NB4 (cell line): ENCODE measurements at regions not wholly inside any gene's neighbourhood (a gene's known extent, or its start where the extent isn't known, plus 50 kb on each side); places are given as distances from the start of the nearest gene placed in this dataset.

ENCODE experiments used
- MAX ChIP-seq: IDR thresholded peaks from 2 replicates; pipeline ENCODE4 v1.6.1; 2011; ENCODE audit warnings: low read depth, low read length
- MYC ChIP-seq: IDR thresholded peaks from 2 replicates; pipeline ENCODE4 v1.6.1; 2011; ENCODE audit warnings: low read depth, low read length
- POLR2A ChIP-seq: IDR thresholded peaks from 2 replicates; pipeline ENCODE4 v1.6.1; 2011; ENCODE audit warnings: mild to moderate bottlenecking; ENCODE audit not compliant: insufficient read length; ENCODE audit errors: extremely low read depth
- TF ChIP-seq, protein P1 (sequence below): IDR thresholded peaks from one replicate; pipeline ENCODE4 v1.5.1; 2012; ENCODE audit warnings: low read depth, low read length

DNA sequence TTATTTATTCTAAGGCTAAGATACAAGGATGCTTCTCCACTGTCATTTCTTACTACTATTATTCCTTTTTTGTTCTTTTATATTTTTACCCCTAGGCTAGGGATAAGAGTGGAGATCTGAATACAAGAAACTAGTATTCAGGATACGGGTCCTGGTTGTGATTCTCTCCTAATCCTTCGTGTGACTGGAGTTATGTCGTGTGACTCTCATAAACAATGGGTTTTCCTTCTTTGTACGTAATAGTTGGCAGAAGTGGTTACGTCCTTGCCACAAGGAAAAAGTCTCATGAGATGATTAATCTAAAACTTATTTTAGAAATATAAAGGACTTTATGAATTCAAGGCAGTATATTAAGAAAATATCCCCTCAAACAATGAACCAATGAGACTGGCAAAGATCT lies 497.2 kb upstream of the FAM241A start:
- TF ChIP-seq POLR2A (no peak), MYC (no peak), MAX (no peak)
- TF ChIP-seq, protein P1, sequence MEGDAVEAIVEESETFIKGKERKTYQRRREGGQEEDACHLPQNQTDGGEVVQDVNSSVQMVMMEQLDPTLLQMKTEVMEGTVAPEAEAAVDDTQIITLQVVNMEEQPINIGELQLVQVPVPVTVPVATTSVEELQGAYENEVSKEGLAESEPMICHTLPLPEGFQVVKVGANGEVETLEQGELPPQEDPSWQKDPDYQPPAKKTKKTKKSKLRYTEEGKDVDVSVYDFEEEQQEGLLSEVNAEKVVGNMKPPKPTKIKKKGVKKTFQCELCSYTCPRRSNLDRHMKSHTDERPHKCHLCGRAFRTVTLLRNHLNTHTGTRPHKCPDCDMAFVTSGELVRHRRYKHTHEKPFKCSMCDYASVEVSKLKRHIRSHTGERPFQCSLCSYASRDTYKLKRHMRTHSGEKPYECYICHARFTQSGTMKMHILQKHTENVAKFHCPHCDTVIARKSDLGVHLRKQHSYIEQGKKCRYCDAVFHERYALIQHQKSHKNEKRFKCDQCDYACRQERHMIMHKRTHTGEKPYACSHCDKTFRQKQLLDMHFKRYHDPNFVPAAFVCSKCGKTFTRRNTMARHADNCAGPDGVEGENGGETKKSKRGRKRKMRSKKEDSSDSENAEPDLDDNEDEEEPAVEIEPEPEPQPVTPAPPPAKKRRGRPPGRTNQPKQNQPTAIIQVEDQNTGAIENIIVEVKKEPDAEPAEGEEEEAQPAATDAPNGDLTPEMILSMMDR: no peak
